HG03354 (cell line): ENCODE measurements at regions not wholly inside any gene's neighbourhood (a gene's known extent, or its start where the extent isn't known, plus 50 kb on each side); places are given as distances from the start of the nearest gene placed in this dataset.

Experiments used
- ATAC-seq: cut with Tn5 transposase; IDR thresholded peaks from one replicate; pipeline ENCODE4 v1.9.1; 2021; ENCODE audit warnings: mild to moderate bottlenecking; ENCODE audit not compliant: unreplicated experiment, poor library complexity, severe bottlenecking

DNA sequence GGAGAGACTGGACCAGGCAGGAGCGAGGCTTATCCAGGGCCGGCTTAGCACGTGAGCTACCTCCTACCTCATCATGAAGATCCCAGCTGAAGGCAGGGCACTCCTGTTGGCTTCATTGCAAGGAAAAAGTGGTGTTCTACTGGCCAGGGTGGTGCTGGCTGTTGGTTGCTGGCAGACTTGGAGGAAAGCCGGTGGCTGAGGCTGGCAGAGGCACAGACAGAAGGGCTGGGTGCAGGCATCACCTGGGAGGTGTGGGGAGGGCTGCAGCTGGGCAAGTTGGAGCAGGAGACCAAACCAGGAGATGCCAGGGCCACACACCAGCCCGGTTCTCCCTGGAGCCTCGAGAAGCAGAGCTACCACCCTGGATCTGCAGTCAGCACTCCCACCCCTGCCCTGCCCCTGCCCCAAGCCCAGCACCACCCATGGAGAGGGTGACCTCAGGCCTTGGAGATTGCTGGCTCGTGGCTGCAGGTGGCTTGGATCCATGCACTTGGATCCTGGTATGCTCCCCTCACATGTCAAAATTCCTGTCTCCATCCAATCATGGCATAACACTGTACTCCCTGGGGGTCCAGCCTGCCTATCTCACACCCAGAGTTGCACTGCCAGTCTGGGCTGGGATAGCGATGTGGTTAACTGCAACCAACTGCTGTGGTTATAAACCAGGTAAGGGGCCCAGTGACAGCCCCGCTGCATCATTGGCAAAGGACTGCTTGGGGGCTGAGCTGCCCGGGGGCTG lies 49.7 kb downstream of the GLI2 start:
- no peak for ATAC-seq

DNA sequence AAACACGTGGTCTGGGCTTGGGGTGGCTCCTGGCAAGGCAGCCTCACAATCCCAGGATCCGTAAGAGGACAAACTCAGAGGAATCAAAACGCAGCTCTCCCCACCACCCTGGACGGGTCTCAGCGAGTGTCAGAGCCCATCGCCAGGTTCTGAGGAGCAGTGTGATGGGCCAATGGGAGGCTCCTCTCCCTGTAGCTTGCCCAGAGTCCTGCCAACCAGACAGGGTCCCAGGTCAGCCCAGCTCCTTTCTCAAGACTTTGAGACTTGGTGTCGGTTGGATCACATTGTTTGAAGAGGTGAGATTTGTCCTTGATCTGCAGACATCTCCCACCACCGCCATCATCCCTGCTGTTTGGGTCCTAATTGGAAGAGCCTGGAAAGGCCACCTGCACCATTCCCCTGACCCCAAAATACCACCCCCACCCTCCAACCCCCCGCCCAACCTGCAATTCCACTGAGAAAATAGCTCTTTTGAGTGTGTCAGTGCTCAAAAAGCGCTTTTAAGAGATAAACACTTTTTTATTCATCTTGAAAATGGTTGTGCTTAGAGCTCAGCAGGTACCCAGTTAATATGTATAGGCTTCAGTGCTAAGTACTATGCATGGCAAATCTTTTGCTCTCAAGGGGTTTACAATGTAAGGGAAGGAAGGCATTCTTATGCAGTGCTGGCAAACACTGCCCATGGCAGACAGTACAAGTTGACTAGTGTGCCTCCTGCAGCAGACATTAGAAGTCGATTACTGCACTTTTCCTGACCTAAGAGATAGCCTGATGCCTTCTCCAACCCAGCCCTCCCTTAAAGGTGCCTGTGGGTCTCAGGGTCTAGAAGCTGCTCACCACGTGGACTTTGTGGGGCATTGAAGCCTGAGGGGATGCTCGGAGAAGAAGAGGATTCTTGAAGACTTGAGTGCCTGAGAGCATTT lies 50.6 kb downstream of the GLI2 start:
- ATAC-seq = no peak

GRCh38 chr2:120787111-120787821 lies 51.6 kb downstream of the GLI2 start:
- no peak for ATAC-seq

DNA sequence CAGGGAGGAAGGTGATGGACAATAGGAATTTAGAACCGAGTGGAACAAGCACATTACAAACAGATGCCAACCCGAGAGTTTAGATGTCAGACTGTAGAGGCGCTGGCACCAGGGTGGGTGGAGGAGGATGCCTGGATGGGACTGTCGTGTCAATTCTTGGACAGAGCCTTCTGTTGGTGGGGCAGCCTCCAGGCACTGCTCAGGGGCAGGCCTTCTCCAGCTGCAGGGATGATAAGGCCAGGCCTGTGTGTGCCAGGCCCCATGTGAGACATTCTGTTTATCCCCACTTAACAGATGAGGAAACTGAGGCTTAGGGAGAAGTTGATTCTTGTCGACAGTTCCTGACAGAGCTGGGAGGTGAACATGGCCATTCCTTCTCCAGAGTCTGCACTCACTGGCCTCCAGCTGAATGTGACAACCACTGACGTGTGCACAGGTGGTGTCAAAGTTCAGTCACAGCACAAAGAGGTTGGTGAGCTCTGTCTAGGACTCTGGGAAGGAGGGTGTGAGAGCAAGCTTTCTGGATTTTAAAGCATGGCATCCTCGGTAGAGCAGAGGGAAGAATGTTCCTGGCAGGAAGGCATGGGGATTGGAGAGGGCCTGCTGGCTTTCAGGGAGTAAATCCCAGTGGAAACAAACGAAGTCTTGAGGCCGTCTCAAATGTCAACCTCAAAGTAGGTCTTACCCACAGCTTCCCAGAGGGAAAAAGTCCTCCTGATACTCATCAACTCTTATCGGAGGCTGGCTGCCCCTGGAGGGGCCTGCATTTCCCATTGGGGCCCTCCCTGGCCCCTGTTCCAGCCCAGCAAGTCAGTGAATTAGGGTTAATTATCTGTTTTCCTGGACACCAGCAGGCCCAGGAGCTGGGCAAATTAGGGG lies 52.4 kb downstream of the GLI2 start:
- ATAC-seq = no peak

GRCh38 chr2:120791243-120791961 lies 55.7 kb downstream of the GLI2 start:
- no peak for ATAC-seq

DNA sequence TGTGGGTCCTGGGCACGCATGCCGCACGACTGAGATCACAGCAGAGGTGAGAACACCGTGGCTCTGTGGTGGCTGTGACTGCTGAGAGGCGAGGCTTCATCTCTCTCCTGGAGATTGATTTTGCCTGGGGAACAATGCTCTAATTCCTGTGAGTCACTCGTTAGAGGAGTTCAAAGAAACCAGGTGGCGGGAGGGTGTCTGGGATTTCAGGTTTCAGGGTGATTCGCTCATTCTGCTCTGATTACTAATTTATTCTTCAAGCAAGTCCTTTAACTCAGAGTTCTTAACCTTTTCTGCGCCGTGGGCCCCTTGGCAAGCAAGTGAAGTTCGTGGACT lies 56.3 kb downstream of the GLI2 start:
- ATAC-seq = no peak

DNA sequence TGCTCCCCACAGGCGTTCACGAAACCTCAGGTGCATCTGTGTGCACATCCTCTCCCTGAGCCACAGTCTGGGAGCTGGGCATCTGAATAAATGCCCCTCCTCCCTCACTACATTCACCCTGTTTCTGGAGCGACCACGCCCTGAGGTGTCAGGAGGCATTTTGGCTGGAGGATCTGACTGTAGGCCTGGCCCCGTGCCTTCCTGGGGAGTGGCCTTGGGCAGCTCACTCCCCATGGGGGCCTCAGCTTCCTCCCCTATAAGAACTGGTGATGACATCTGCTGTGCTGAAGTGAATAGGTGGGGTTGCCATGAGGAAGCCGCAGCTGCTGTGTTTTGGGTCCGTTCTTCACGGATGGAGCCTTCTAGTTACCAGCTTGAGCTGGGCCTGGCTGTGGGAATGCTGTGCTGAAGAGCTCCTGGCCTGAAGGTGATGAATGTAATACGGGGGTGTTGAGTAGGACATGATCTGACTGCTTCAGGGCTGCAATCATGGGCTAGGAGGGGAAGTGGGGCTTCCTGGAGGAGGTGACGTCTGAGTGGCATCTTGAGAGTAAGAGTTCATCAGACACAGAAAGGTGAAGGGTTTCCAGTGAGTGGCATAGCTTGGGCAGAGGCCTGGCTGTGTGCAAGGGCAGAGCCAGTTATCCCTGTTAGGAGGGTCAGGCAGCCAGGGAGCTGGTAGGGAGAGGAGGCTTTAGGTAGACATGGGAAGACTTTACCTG lies 58.2 kb downstream of the GLI2 start:
- no peak for ATAC-seq

GRCh38 chr2:120794716-120795115 lies 59.0 kb downstream of the GLI2 start:
- ATAC-seq = no peak

DNA sequence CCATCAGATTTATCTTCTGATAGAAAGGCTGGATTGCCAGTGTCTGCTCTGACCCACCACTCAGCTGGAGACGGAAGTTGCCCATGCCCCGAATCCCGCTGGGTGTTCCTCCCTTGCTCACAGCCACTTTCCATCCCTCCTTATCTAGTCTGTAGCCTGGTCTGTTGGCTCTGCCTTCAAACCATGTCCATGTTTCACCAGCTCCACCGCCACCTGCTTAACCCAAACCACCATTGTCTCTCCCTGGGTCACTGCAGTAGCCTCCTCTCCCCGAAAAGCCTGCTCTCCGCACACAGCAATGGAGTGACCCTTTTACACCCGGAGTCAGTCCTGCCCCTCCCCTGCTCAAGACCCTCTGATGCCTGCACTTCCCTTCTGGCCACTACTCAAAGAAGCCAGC lies 60.4 kb downstream of the GLI2 start:
- ATAC-seq = no peak

DNA sequence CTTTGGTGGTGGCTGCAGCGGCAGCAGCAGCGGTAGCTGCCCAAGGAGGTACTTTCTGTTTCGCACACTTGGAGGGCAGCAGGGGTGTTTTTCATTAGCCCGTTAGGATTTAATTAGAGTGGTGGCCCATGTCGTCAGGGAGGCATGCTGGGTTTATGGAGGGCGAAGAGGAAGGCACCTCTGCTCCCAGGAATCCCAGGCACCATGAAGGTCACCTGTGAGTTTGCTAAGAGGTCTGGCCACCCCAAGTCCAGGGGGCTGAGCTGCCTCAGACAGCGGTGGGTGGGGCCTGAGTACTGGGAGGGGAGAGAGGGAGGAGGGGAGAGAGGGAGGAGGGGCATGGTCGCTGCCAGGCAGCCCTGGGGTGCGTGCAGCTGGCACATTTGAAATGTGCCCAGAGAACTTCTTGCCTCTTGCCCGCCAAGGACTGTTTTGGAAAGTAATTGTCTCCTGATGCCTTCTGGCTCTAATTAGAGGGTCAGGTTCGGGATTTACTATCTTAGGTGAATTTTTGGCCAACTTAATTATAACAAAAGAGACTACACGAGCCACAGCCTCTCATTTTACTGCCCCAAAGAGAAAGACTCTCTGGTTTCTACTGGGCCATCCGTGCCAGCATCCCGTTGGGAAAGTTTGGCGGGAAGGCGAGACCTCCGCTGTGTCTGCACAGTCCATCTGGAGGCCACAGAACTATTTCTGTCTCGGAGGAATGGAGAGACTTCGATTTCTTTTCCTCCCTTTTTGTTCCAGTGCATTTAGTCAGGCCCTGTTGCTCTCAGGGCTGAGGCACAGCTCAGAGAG lies 62.0 kb downstream of the GLI2 start:
- no peak for ATAC-seq

- no peak for ATAC-seq
Observed at GRCh38 chr2:120798567-120799247, 63.0 kb downstream of the GLI2 start.

- ATAC-seq = no peak
Observed at GRCh38 chr2:120802158-120802557, 66.5 kb downstream of the GLI2 start.

DNA sequence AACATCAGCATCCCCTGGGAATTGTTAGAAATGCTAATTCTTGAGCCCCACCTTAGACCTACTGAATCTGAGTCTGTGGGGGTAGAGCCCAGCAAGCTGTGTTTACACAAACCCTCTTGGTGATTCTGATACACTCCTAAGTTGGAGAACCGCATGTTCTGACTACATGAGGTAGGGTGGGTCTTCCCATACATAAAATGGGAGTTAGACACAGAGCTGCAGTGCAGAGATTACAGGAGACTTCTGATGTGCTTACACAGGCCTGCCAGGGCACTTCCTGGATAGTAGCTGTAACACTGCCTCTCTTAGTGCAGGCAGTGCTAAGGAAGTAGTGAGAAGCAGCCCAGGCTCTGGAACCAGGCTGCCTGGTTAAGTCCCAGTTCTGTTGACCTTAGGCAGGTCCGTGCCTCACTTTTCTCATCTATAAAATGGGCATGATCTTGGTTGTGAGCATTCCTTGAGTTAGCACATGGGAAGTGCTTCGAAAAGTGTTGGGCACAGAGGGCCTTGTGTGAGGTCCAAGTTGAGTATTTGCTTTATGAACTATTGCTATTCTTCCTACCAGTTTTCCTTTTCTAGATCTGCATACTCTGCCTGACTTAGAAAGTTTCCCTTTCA lies 67.3 kb downstream of the GLI2 start:
- no peak for ATAC-seq

- ATAC-seq = no peak
Observed at GRCh38 chr2:120803764-120804335, 68.2 kb downstream of the GLI2 start.

DNA sequence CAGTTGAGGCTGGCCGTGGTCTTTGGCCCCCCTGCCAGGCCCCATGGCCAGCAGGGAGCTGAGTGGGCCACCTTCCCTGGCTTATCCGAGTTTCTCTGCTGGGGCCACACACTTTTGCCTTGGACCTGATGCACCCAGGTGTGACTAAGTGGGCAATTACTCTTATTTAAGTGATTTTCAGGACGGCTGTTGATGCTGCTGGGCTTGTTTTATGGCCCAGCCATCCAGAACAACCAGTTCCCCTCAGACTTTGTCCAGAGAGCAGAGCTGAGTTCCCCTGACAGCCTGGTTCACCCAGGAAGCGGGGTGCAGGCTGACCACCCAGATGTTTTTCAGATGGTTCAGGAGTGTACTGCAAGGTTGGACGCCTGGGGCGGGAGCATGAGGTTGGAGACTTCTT lies 68.8 kb downstream of the GLI2 start:
- ATAC-seq = no peak

- no peak for ATAC-seq
Observed at GRCh38 chr2:120805011-120805410, 69.3 kb downstream of the GLI2 start.
